Activated effector memory CD4-positive, alpha-beta T cell treated with anti-CD3 and anti-CD28 coated beads, Interleukin-2, amount 50 U/mL, for 16 hours (primary cell): ENCODE measurements at regions not wholly inside any gene's neighbourhood (a gene's known extent, or its start where the extent isn't known, plus 50 kb on each side); places are given as distances from the start of the nearest gene placed in this dataset.
"Not testable (repeated sequence)": the region's sequence is repeated elsewhere in the genome, so short reads cannot be mapped to it uniquely, and the experiment has no call there.

Experiments
- DNase-seq: peaks from one replicate; pipeline ENCODE4 v3.0.0-alpha.2; 2020

DNA sequence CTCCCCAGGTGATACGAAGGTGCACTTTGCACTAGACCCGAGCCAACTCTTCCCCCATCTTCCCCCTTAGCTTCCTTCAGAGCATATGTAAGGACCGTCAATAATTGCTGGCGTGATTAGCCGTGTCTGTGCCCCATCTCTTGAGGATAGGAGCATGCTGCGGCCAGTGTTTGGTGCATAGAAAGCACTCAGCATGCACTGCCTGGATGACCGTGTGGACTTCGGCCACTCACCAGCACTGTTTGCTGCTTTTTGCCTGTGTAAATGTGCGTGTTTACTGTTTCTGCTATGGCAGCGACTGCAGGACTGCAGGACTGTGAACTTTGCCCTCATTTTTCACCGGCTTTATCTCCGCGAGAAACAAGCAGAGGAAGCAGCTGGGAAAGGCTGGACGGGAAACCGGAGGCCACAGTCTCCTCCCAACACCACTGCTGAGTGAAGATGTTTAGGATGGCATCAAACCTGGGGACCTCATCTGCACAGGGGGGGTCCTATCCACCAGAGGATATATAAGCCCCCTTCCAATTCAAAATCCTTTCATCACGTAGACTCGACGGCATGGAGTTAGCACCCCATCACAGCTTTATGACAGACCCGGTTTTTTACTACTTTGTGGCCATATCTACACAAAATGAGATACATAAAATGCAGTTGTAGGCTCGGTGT, 150.6 kb upstream of the AFDN start:
- no peak for DNase-seq

DNA sequence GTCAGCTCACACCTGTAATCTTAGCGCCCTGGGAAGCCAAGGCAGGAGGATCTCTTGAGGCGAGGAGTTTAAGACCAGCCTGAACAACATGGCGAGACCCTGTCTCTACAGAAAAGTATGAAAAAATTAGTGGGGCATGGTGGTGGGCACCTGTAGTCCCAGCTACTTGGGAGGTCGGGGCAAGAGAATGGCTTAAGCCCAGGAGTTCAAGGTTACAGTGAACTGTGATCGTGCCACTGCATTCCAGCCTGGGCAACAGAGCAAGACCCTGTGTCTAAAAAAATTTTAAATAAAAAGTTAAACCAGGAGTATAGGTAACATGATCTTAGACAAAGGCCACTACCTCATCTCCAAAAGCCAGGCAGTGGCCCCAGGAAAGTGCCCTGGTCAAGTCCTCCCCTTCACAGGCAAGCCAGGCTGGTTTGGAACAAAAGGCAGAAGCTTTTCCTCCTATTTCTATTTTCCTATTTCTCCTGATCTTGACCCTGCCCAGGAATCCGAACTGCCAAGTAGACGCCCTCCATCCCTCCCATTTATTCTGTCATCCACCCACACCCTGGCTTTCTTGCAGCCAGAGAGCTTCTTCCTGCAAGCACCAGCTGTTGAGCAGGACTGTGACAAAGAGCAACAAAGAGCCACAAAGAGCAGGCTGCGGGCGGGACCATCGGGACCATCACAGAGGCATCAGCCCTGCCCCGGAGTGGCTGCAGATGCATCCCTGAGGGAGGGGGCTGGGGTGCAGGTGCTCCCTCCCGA, 149.9 kb upstream of the AFDN start:
- DNase-seq: no peak

GRCh38 chr6:167677422-167677789, 149.3 kb upstream of the AFDN start:
- DNase-seq: no peak

- DNase-seq: no peak
Observed at GRCh38 chr6:167678102-167679101, 148.3 kb upstream of the AFDN start.

- no peak for DNase-seq
Observed at GRCh38 chr6:167679122-167679736, 147.5 kb upstream of the AFDN start.

- DNase-seq: no peak
Observed at GRCh38 chr6:167679790-167680604, 146.7 kb upstream of the AFDN start.

DNA sequence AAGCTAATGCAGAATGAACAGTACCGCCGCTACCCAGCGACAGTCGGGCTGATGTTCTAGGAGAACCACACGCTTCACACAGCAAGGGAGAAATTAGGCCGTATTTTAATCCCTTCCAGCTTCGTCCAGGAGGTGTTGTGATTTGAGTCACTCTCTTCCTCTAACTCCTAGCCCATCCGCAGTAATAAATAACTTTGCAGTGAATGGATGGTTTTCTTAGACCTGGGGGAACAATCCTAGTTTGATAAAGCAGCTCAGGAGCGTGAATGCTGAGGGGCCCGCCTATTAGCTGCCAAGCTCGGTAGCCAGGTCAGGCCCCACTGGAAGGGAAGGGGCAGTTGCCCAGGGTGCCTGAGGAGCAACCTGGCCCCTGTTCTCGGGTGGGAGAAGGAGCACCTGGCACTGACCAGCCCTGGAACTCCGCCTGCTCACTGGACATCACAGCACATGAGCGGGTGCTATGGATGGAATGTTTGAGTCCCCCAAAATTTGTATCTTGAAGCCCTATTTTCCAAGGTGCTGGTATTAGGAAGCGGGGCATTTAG, 146.0 kb upstream of the AFDN start:
- DNase-seq: no peak

- DNase-seq: no peak
Observed at GRCh38 chr6:167682125-167682524, 144.6 kb upstream of the AFDN start.

DNA sequence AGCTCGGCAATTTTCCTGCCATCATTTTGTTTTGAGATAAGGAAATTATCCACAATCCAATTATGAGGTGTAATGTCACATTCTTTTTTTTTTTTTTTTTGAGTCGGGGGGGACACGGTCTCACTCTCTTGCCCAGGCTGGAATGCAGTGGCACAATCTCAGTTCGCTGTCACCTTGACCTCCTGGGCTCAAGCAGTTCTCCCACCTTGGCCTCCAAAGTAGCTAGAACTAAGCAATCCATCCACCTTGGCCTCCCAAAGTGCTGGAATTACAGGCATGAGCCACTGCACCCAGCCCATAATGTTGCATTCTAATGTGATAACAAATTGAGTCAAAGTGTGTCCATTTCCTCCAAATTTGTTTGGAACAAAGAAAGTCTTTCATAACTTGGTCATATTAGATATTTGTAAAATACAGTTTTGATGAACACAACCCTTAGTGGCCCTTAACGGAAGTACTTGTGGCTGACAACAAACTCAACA, 144.1 kb upstream of the AFDN start:
- DNase-seq: no peak

- DNase-seq: no peak
Observed at GRCh38 chr6:167683028-167683862, 143.5 kb upstream of the AFDN start.

DNA sequence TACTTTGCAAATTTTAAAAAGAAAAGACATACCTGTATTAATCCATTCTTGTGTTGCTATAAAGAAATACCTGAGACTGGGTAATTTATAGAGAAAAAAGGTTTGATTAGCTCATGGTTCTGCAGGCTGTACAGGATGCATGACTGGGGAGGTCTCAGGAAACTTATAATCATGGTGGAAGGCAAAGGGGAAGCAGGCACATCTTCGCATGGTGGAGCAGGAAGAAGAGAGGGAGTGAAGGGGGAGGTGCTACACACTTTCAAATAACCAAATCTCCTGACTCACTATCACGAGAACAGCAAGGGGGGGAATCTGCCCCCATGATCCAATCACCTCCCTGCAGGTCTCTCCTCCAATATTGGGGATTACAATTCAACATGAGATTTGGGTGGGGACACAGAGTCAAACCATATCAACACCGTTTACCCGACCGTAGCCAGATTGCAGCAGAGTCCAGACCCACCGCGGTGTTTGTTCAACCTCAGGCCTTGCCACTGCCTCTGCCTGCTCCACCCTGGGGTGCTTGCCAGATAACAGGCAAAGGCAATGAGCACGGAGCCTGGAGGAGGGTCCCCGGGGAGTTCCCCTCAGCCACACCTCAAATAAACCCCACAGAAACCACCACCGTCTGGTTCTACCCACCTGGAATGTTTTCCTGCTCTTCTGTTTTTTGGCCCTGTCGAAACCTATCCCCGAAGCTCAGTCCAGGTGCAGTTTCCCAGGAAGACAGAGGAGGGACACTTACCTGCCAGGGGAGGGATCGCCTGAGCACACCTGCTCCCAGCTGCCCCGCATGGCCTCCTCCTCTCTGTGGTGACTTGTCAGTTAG, 142.2 kb upstream of the AFDN start:
- DNase-seq: no peak

DNA sequence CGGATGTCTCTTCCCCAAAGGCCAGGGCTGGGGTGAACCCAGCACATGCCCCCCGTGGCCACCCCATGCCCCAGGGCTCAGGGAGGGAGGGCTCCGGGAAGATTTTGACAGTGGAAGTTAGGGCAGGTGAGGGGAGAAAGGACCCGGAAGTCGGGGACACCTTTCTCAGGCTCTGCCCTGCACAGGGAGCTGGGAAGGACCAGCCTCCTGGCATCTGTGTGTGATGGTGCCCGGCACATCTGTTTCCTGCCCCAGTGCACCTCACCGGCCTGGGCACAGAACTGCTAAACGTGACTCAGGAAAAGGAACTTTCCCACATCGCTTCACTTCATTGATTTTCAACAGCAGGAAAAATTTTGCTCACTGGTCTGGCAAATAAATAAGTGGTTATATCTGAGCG, 141.1 kb upstream of the AFDN start:
- DNase-seq: no peak

DNA sequence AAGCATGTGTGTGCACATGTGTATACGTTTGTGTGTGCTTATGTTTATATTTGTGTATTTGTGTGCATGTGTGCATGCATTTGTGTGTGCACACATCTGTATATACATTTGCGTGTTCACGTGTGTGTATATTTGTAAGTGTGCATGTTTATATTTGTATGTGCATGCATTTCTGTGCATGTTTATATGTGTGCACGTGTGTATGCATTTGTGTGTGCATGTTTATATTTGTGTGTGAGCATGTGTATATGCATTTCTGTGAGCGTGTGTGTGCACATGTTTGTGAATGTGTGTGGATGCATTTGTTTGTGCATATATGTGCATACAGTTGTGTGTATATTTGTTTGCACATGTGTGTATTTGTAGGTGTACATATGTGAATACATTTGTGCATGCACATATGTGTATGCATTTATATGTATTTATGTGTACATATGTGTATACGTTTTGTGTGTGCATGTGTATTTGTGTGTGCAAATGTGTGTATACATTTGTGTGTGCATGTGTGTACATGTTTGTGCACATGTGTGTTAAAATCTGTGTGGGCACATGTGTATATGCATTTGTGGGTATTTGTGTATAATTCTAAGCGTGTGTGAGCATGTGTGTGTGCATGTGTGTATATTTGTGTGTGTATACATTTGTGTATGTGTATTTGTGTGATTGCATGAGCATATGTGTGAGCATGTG, 140.4 kb upstream of the AFDN start:
- DNase-seq: no peak

- no peak for DNase-seq
Observed at GRCh38 chr6:167687116-167687725, 139.5 kb upstream of the AFDN start.

DNA sequence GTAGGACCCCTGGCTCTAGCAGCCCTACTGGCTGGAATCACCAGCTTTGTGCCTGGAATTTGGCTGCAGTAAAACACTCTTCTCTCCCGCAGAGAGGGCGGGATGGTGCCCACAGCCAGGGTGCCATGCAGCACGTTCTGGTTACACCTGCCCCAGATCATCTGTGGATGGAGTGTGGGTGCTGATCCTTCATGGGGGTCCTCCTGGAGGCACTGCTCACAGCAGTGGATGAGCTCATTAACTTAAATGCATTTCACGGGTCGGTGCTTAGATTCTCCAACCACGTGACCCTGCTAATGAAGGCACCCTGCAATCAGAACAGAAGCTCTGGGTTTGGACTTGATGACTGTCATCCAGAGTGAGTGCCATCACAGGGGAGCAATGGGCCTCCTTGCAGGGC, 138.6 kb upstream of the AFDN start:
- DNase-seq: no peak

- DNase-seq: no peak
Observed at GRCh38 chr6:167689278-167689677, 137.4 kb upstream of the AFDN start.

GRCh38 chr6:167689751-167690150, 137.0 kb upstream of the AFDN start:
- DNase-seq: no peak

- not testable (repeated sequence) for DNase-seq
Observed at GRCh38 chr6:167690167-167690922, 136.4 kb upstream of the AFDN start.
